ENCODE measurements at regions not wholly inside any gene's neighbourhood (a gene's known extent, or its start where the extent isn't known, plus 50 kb on each side); places are given as distances from the start of the nearest gene placed in this dataset.
A peak's percentile ranks its signal among the peaks of the same experiment; 100 is the strongest.

DNA sequence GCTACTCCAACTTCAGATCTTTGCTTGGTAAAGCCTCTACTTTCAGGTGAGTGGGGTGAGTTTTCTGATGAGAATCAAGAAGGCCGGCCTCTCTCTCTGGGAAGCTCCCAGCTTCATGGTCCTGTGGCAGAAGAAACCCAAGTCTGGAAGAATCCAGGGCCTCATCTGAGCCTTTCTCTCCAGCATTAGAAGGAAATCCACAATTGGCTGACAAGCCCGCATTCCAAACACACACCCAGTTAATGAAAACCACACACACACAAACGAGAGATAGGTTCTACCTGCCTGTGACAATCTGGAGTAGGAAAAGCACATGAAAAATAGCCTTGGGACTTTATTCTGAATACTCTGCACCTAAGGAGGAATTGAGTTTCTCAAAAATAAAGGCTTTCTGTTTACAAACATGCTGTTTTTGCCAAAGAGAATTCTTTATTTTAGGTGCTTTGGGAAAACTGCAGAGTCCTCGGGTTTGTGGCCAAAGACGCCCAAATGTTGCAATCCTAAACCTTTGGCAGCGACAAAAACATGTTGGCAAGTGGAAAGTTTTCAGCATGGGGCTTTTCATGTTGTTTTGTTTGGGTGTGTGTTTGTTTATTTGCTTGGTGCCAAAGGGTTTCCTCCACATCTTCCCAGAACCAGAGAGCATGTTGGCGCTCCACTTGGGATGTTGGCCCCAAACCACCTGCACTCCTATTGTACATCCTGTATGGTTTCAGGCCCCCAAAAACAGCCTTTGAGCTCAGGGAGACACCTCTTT lies 216.2 kb downstream of the SETD4 start:
- no peak for DNase-seq (ENCODE audit: low read depth)

DNA sequence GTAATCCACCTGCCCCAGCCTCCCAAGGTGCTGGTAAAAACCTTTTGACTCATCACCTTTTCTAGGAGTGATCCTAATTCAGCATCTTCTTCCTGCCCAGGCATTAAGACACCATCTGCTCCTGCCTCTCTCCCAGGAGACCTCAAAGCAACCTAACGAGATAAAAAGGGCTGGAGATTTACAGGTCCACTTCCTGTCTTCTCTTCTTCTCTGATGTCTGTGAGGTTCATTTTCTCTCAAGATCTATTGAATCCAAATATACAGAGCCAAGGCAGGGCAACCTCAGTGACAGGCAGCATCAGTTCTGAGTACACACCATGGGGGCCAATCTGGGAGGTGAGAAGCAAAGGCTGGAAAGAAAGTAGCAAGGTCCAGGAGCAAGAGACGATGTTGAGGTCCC lies 219.4 kb downstream of the SETD4 start:
- DNase-seq (ENCODE audit: low read depth) = no peak

DNA sequence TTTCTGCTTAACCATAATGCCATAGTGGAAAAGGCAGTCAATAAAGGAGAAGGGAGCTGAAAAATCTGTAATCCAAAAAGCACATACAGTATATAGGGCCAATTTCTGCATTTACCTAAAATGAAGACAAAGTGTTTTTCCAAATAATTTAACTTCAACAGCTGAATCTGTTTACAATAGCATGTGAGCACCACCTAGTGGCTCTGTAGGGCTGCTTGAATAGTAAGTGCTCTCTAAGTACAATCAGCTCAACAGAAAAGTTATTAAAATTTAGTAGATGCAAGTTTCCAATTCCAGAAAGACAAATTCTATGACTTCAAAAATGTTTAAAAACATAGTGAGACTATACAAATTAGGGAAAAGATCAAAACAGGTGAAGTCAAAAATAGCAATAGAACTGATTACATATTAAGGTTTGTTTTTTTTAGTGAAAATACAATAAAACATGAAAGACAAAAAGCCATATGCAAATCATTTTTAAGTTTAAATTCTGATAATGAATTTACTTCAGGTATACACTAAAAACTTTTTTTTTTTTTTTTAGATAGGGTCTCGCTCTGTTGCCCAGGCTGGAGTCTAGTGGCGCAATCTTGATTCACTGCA lies 220.0 kb downstream of the SETD4 start:
- DNase-seq (ENCODE audit: low read depth) = peak; percentile 78

DNA sequence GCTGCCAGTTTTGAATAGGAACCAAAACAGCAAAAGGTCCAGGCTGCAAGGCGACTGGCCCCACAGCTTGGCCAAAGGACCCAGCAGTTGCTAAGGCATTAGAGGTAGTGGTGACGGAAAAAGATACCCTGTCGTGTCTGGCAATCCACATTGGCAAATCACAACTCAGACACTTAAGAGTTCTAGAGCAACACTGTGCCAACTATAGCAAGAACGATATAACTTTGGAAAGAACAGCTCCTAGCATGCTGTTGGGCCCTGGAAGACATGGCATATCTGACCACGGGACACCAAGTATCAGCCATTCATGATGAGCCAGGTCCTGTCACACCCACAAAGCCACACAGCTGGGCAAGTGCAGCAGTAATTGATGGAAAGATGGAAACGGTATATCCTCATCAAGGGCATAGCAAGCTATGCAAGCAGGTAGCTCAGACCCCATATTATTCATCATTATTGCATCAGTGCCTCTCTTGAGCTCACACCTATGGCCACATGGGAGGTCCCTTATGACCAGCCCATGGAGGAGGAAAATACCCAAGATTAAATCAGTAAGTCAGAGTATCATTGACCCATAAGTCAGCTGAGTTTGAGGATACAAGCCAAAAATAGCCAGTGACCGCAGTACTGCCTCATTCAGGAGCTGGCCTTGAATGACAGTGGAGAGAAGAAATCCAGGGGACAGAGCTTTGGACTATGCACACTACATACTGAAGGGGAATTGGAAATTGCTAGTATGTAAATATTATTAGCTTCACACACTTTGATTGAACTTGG lies 221.2 kb downstream of the SETD4 start:
- no peak for DNase-seq (ENCODE audit: low read depth)

DNA sequence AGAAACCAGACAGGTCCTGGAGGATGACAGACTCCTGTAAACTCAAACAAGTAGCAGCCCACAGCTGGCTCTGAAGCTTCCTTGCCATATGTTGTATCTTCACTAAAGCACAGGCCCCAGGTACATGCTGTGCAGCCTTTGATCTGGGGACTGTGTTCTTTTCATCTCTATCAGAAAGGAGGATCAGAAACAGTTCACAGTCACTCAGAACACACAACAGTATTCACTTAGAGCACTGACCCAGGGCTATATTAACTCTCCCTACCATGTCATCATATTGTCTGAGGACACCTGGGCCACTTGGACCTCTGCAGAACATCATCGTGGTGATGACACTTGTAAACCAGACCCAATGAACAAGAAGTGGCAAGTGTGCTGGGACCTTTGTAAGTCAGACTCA lies 222.0 kb downstream of the SETD4 start:
- no peak for DNase-seq (ENCODE audit: low read depth)

DNA sequence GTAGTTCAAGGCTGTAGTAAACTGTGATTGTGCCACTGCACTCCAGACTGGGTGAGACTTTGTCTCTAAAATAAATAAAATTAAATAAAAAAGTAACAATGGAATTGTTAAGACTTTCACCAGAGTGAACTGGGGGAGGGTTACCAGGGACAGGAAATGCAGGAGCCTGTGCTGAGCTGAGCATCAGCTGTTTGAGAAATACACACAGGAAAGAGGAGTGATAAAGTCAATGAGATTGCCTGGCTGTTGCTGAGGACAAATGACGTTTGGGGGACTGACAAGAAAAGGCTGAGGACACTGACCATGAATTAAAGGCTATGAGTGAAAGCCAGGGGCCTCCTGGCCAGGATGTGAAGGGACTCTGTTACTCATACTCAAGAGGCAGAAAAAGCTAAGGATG lies 226.3 kb downstream of the SETD4 start:
- DNase-seq (ENCODE audit: low read depth) = no peak

DNA sequence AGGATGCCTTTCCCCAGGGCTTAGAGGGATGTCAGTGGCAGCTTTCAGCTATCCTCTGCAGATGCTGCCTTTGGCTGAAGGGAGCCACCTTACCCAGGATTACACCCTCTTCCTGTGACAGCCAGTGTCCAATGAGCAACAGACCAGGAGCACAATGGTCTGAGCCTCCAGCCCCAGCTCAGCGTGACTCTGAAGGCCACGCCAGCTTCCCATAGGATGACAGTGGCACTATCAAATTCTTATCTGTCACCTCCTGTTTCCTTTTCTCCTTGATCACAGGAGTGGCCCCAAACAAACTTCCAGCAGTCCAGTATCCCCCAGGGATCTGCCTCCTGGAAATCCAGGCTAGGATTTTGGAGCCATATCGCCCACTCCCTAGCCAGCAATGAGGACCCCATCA lies 226.9 kb downstream of the SETD4 start:
- DNase-seq (ENCODE audit: low read depth) = no peak

DNA sequence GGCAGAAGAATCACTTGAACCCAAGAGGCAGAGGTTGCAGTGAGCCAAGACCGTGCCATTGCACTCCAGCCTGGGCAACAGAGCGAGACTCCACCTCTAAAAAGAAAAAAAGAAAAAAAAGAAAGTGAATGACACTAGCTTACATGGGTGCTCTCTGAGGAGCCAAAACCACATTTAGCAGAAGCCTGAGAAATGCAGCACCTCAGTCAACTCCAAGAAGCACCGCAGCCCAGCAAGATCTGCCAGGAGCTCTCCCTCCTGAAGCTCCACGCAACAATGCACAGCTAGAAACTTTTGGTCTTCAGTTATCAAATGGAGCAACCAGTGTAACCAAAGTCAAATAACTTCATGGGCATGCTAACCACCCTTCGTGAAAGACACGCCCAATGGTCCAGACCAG lies 229.1 kb downstream of the SETD4 start:
- DNase-seq (ENCODE audit: low read depth) = no peak

DNA sequence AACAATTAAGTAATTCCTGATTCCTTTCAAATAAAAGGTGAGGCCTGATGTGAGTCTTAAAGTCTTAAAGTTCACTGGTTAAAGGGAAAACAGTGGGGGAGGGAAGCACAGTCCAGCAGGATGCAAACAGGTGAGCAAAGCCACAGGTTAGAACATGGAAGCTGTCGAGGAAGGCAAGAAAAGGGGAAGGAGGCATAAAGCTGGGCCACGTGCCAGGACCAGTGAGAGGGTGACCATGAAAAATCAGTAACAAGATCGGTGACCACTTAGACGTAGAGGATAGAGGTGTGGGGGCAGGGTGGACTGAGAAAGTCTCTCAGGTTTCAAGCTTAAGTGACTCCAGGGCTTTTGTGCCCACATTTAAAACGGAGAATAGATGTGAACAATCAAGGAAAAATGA lies 231.3 kb downstream of the SETD4 start:
- DNase-seq (ENCODE audit: low read depth) = no peak

DNA sequence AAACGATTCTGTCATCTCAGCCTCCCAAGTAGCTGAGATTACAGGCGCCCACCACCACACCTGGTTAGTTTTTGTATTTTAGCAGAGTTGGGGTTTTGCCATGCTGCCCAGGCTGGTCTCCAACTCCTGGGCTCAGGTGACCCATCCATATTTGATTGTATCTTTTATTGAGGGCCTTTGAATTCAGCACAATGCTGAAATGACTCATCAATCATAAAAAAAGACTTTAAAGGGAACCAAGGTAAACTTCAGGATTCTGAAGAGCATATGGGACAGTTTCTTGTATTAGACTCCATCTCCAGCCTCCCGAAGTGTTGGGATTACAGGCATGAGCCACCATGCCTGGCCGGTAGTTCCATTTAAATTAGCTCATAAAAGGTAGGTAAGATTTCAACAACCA lies 232.2 kb downstream of the SETD4 start:
- DNase-seq (ENCODE audit: low read depth) = no peak

DNA sequence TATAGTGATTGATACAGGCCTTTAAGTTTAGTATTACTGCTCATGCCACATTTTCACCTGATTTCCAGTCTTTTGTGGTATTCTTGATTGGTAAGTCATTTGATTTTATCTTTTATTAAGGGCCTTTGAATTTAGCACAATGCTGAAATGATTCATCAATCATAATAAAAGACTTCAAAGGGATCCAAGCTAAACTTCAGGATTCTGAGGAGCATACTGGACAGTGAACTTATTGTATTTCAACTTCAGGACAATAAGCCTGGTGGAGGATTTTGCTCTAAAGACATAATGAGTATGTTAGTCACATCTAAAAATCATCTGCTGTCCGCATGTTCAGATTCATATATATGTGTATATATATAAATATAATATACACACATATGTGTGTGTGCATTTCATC lies 233.3 kb downstream of the SETD4 start:
- DNase-seq (ENCODE audit: low read depth) = no peak

DNA sequence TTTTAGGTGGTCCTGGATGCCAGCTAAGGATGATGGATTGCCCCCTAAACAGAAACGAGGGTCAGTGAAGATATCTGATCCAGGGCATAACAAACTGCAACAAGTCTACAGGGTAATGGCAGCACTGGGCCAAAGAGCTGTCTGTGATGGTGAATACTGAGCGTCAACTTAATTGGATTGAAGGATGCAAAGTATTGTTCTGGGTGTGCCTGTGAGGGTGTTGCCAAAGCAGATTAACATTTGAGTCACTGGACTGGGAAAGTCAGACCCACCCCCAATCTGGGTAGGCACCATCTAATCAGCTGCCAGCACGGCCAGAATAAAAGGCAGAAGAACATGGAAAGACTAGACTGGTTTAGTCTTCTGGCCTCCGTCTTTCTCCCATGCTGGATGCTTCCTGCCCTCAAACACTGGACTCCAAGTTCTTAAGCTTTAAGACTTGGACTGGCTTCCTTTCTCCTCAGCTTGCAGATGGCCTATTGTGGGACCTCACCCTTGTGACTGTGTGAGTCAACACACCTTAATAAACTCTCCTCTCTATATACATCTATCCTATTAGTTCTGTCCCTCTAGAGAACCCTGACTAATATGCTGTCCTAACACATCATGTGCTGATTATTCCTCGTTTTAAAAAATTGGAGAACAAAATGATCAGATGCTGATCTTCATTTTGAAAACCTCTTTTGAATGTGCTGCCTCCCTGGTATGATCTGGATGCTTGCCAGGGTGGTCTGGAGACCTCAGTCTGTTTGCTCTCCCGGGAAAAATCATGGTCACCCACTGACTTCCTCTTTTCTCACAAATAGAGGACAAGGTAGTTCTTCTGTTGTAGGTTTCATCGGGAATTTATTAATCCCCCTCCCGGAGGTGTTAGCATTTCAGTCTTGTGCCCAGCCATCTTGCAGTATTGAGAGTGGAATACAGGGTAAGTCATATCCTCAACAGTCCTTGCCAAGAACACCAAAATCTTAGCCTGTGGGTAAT lies 234.7 kb downstream of the SETD4 start:
- DNase-seq (ENCODE audit: low read depth) = no peak

DNA sequence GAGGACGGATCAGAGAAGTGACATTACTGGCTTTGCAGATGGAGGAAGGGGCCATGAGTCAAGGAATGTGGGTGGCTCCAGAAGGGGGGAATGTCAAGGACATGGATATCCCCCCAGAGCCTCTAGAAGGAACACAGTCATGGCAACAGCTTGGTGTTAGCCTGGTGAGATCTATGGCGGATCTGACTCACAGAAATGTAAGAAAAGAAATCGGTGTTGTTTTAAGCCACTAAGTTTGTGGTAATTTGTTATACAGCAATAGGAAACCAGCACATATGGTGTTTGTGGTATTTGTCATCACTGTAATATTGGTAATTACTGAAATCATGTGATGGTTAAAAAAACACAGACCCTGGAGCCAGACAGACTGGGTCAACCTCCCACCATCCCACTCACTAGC lies 236.2 kb downstream of the SETD4 start:
- no peak for DNase-seq (ENCODE audit: low read depth)

DNA sequence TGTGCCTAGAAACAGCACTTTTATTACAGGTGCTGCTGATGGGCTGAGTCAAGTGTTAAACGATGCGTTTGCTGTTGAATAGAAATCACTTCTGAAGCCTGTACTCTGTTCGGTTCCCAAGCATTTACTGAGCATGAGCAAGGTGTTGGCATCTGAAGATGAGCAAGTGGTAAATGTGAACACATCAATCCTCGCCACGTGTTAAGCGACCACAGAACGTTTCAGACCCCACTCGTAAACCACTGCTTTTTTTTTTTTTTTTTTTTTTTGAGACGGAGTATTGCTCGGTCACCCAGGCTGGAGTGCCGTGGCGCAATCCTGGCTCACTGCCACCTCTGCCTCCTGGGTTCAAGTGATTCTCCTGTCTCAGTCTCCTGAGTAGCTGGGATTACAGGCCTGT lies 241.2 kb downstream of the SETD4 start:
- DNase-seq (ENCODE audit: low read depth) = no peak

DNA sequence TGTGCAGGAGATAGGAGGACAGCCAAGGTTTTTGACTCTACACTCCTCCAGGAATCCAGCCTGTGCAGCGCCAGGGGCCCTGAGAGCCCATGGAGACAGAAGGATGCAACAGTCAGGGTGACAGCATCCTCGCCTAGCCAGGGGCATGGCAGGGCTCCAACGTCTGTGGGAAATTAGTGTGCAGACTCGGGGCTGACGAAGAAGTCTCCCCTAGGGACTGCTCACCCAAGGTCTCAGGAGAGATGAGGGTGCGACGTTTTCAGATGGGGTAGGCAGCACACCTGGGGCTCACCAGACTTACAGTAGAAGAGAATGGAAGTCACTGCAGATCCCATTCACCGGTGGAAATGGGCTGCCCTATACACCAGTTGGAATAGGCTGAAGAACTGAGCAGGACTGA lies 241.7 kb downstream of the SETD4 start:
- no peak for DNase-seq (ENCODE audit: low read depth)

DNA sequence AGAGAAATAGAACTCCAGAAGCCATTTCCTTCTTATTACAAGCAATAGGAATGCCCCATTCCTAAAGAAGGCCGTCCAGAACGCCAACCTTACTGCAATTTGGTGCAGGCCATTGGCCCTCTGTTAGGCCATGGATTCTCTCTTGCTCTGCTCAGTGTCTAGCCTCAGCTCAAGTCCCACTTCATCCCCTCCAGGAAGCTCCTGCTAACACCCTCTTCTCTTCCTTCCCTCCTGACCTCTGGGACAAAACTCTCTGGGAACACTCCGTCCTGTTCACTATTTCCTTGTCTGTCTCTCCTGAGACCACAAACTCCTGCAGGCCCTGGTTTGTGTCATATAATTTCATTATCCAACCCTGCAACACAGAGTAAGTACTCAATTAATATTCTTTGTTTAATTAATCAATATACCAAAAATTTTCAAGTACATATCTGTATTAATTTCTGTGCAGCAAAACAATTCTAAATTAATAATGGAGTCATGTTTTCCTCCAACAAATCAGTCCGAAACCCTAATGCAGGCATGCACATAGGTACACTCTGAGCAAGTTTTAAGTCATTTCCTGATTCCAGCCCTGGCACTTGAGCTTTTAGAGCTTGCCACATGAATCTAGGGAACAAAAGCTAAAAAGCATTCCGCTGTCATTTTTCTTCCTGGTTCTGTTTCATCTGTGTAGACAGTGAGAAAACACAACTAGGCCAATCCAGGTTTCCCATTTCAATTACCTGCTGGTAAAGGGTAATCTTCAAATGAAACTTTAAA lies 245.3 kb downstream of the SETD4 start:
- no peak for DNase-seq (ENCODE audit: low read depth)

DNA sequence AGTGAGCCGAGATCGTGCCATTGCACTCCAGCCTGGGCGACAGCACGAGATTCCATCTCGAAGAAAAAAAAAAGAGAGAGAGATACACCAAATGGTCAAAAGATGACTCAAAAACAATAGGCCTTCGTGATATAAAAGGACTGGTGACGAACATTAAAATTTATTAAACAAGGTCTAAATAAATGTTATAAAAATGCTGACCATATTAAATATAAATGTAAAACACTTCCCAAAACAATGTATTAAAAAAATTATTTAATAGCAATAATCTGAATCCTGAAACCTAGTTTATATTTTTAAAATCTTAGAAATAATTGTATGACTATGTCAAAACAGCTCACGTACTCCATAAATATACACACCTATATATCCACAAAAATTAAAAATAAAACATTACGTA lies 247.6 kb downstream of the SETD4 start:
- DNase-seq (ENCODE audit: low read depth) = no peak

DNA sequence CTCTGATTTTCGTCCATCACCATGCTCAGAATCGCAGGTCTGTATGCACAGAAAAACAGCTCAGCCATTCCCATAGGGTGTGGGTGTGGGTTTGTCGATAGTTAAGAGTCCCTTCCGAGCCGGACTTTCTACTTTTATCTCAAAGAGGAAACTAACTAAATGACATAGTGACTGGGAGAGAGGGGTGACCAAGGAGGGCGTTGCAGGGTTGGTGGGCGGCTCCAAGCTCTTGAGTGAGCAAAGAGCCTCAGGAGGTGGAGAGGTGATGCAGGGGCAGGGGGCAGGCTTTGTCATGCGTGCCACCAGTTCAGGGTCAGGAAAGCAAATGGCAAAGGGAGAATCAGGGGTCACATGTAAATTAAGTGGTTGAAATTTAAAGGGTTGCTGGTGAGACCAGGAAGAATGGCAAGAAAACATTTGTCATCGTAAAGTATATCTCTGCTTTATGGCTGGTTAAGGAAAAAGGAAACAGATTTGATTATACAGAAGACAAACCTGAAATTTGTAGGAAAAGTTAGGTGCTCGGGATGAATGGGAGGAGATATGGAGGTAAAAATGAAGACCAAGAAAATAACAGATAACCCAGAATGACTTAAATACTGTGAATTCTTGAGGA lies 249.0 kb downstream of the SETD4 start:
- DNase-seq (ENCODE audit: low read depth) = no peak

DNA sequence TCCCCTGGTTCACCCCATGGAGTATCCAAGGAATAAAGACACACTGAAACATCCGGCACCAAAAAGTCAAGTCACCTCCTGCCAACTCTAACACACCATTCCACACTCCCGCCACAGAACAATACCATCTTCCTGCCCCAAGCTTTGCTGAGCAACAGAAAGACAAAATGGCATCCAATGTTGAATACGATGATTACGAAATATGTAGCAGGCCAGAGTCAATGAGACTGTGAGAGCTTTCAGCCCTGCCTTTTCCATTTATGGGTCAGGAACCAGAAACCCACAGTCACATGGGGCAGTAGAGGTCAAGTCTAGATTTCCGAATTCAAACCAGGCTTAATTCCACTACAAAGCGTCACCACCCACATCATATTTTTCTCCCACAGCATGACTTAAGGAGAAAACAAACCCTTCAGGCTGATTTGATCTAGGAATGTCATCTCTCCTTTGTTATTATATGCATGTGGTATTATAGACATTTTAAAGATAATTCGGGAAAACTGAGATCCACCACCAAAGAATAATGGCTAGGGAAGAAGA lies 249.8 kb downstream of the SETD4 start:
- no peak for DNase-seq (ENCODE audit: low read depth)

DNA sequence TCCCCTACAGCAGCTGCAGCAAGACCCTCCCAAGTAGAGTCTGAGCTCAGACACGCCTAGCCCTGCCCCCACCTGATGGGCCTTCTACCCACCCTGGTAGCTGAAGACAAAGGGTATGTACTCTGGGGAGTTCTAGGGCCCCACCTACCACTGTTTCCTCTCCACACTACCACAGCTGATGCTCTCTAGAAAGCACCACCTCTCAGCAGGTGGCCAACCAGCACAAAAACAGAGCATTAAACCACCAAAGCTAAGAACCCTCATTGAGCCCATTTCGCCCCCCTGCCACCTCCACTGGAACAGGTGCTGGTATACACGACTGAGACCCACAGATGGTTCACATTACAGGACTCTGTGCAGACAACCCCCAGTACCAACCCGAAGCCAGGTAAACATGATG lies 258.9 kb downstream of the SETD4 start:
- DNase-seq (ENCODE audit: low read depth) = no peak

Data from ELR (cell line).